Astrocyte (in vitro differentiated cells and primary cell): ENCODE measurements at regions not wholly inside any gene's neighbourhood (a gene's known extent, or its start where the extent isn't known, plus 50 kb on each side); places are given as distances from the start of the nearest gene placed in this dataset.

Source experiments
- EZH2 ChIP-seq: IDR thresholded peaks from 2 replicates; pipeline ENCODE4 v1.6.1; 2012; ENCODE audit warnings: mild to moderate bottlenecking, low read length, inconsistent platforms; ENCODE audit not compliant: insufficient read depth
- TF ChIP-seq, protein P1 (sequence below): IDR thresholded peaks from 2 replicates; pipeline ENCODE4 v1.5.1; 2011; ENCODE audit warnings: low read depth, mild to moderate bottlenecking, inconsistent platforms, low read length, moderate library complexity; ENCODE audit not compliant: insufficient read depth

- TF ChIP-seq, protein P1, sequence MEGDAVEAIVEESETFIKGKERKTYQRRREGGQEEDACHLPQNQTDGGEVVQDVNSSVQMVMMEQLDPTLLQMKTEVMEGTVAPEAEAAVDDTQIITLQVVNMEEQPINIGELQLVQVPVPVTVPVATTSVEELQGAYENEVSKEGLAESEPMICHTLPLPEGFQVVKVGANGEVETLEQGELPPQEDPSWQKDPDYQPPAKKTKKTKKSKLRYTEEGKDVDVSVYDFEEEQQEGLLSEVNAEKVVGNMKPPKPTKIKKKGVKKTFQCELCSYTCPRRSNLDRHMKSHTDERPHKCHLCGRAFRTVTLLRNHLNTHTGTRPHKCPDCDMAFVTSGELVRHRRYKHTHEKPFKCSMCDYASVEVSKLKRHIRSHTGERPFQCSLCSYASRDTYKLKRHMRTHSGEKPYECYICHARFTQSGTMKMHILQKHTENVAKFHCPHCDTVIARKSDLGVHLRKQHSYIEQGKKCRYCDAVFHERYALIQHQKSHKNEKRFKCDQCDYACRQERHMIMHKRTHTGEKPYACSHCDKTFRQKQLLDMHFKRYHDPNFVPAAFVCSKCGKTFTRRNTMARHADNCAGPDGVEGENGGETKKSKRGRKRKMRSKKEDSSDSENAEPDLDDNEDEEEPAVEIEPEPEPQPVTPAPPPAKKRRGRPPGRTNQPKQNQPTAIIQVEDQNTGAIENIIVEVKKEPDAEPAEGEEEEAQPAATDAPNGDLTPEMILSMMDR = no peak
- TF ChIP-seq EZH2 = no peak
These were observed 675.1 kb downstream of the UQCRFS1 start for GRCh38 chr19:28537896-28538295.
